ENCODE measurements at regions not wholly inside any gene's neighbourhood (a gene's known extent, or its start where the extent isn't known, plus 50 kb on each side); places are given as distances from the start of the nearest gene placed in this dataset.

DNA sequence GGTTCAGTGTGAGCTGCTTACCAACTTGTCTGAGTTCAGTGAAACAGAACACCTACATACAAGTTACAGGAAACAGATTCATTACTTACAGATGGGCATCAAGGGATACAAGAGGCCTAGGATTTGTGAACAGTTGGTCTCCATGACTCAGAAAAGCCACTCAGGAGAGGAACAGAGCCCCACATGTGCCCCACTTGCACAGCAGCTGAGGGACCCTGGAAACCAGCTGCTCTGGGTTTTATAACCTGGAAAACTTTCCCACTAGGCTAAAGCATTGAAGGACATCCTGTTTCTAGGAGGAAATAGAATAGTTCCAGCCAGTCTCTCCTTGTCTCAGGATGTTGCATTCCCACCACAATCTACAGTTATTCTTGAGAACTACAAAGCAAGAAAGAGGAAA lies 530.0 kb downstream of the ZNF804A start:
- TF ChIP-seq, protein P1, sequence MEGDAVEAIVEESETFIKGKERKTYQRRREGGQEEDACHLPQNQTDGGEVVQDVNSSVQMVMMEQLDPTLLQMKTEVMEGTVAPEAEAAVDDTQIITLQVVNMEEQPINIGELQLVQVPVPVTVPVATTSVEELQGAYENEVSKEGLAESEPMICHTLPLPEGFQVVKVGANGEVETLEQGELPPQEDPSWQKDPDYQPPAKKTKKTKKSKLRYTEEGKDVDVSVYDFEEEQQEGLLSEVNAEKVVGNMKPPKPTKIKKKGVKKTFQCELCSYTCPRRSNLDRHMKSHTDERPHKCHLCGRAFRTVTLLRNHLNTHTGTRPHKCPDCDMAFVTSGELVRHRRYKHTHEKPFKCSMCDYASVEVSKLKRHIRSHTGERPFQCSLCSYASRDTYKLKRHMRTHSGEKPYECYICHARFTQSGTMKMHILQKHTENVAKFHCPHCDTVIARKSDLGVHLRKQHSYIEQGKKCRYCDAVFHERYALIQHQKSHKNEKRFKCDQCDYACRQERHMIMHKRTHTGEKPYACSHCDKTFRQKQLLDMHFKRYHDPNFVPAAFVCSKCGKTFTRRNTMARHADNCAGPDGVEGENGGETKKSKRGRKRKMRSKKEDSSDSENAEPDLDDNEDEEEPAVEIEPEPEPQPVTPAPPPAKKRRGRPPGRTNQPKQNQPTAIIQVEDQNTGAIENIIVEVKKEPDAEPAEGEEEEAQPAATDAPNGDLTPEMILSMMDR (IDR thresholded peaks at IDR 0.05), result no peak
- TF ChIP-seq POLR2A (IDR thresholded peaks at IDR 0.05), result no peak
